ENCODE measurements at regions not wholly inside any gene's neighbourhood (a gene's known extent, or its start where the extent isn't known, plus 50 kb on each side); places are given as distances from the start of the nearest gene placed in this dataset.

- no peak for DNase-seq
Observed at GRCh38 chr4:56200275-56200674, 187.0 kb downstream of the AASDH start.

DNA sequence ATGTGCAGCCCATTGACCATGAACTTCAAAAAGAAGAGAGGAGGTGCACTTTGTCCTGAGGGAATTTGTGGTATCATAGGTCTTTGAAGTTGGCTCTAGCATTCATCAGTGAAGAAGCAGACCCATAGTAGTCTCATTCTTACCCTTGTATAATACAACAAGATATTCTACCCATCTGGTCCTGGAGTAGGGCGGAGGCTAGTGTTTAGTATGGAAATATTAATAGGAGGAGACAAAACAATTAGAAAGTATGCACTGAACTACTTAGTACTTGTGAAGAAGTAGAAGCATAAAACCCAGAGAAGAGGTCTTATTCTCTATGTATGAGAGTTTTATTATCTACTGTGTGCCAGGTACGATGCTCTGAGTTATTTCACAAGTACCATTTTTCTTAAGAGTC, 189.0 kb downstream of the AASDH start:
- no peak for DNase-seq

DNA sequence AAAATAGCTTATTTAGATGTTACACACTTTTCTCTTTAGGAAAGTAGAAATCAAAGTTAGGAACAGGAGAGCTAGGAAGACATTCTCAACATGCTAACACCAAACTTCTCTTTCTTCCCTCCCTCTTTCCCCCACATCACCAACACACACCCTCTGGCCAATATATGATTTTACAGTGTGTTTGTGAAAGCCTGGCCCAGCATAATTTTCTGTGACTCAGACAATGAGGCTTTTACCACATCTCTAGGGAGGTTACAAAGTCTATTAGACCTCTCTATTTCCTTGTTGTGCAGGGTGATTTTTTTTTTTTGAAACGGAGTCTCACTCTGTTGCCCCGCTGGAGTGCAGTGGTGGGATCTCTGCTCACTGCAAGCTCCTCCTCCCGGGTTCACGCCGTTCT, 189.9 kb downstream of the AASDH start:
- no peak for DNase-seq

- no peak for DNase-seq
Observed at GRCh38 chr4:56195025-56195424, 192.3 kb downstream of the AASDH start.

- DNase-seq = no peak
Observed at GRCh38 chr4:56191534-56191933, 195.8 kb downstream of the AASDH start.

- DNase-seq = no peak
Observed at GRCh38 chr4:56187688-56188087, 199.6 kb downstream of the AASDH start.

DNA sequence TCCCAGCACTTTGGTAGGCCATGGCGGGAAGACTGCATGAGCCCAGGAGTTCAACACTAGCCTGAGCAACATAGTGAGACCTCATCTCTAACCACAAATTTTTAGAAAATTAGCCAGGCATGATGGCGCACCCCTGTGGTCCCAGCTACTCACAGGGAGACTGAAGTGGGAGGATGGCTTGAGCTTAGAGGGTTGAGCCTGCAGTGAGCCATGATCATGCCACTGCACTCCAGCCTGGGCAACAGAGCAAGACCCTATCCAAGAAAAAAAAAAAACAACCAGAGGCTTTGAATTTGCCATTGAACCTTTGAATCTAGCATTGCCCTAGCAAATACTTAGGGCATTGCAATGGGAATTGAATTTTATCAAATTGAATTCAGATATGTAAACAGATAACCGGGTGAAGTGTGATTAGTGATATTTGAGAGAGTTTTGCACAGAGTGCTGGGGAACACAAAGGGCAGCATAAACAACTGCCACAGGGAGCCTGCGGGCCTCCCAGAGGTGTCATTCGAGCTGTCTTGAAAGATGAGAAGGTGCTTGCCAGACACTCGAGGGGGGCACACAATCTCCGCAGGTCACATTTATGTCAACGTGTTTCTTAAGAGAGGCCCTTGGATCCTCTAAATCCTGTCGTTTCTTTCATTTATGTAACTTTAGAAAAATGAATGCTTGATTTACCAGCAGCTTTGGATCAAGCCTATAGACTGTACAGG, 200.3 kb downstream of the AASDH start:
- DNase-seq = no peak

DNA sequence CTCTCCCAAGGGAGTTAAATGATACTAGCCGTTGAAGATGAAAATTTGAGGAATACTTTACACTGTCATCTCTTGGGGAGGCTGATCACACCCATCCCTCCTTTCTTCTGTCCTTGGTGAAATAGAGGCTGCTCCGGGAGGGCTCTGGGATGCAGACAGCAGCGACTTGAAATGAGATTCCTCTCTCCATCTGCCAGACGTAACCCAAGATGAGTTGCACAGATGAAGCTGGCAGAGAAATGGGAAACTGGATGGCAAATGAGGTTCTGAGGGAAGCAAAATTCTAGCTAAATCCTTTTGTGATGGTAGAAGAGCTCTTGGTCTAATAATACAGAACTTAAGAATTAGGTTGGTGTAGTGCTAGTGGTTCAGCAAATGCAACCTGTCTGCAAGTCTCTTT, 201.4 kb downstream of the AASDH start:
- no peak for DNase-seq

DNA sequence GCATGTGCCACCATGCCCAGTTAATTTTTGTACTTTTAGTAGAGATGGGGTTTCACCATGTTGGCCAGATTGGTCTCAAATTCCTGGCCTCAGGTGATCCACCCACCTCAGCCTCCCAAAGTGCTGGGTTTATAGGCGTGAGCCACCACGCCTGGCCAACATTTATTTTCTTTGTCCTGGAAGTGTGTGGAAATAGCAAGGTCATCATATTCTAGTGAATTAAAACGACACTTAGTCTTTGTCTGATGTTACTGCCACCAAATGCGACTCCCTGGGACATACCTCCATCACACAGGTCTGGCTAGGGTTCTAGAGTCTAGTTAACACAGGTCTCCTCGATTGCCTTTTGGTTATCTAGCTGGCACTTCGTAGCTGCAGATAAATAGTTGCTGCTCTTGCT, 203.1 kb downstream of the AASDH start:
- no peak for DNase-seq

- no peak for DNase-seq
Observed at GRCh38 chr4:56183344-56183959, 203.8 kb downstream of the AASDH start.

DNA sequence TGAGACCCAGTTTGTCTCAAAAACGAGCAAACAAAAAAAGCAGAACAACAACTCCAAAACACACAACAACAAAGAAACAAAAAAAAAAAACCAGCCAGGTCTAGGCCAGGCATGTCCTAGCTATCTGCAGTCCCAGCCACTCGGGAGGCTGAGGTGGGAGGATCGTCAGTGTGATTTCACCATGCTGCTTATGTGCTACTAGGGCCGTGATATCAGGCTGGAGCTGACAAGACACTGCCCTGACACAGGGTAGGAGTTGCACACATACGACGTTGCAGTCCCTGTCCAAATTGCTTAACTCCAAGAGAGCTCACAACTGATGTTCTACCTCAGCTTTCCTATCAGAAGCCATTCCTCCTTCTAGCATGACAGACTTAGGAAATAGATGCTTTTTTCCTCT, 204.9 kb downstream of the AASDH start:
- no peak for DNase-seq

GRCh38 chr4:56181140-56181953, 205.9 kb downstream of the AASDH start:
- peak; percentile 28 for DNase-seq

GRCh38 chr4:56169061-56169460, 218.2 kb downstream of the AASDH start:
- DNase-seq = no peak

DNA sequence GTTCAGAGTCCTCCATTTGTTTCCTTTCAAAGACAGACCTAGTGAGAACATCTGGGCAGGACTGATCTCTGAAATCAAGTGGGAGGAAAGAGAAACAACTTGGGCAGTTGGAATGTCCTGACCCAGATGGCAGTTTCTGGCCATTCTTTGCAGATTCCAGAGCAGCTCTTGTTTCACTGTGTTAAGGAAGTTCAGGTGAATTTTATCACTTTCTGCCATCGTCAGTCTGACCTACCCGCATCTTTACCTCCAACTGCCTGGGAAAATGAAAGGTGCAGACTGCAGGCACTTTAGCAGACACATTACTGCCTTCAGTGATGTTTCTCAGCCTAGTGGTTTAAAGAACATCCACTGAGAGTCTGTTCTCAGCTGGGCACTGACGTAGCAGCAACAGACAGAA, 216.2 kb downstream of the CEP135 start:
- DNase-seq = no peak

GRCh38 chr4:56160636-56161035, 211.9 kb downstream of the CEP135 start:
- DNase-seq = no peak

GRCh38 chr4:56158483-56158882, 209.7 kb downstream of the CEP135 start:
- no peak for DNase-seq

DNA sequence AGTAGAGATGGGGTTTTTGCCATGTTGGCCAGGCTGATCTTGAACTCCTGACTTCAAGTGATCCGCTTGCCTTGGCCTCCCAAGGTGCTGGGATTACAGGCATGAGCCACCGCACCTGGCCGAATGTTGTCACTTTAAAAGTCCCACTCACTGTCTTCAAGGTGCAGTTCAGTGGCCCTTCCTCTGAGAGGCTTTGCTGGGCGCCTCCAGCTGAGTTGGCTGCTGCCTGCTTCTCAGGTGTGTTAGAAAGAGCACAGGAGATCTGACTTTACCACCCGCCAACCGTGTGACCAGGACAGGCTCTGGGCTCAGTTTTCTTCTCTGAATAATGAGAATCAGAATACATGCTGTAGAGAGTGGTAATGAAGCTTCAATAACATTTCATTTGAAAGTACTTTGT, 207.4 kb downstream of the CEP135 start:
- no peak for DNase-seq

- no peak for DNase-seq
Observed at GRCh38 chr4:56155432-56155831, 206.7 kb downstream of the CEP135 start.

- DNase-seq = no peak
Observed at GRCh38 chr4:56149591-56149990, 200.8 kb downstream of the CEP135 start.

DNA sequence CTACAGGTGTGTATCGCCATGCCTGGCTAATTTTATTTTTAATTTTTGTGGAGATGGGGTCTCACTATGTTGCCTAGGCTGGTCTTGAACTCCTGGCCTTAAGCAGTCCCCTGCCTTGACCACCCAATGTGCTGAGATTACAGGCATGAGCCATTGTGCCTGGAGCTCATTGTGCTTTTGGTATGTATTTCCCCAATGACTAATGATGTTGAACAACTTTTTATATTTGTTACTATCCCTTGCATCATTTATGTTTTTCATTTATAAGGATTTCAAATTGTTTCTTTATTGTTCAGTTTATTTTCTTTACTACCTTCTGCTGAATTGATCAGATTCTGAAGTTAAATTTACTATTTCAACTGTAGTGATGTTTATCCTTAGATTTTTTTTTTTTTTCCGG, 199.7 kb downstream of the CEP135 start:
- no peak for DNase-seq

DNA sequence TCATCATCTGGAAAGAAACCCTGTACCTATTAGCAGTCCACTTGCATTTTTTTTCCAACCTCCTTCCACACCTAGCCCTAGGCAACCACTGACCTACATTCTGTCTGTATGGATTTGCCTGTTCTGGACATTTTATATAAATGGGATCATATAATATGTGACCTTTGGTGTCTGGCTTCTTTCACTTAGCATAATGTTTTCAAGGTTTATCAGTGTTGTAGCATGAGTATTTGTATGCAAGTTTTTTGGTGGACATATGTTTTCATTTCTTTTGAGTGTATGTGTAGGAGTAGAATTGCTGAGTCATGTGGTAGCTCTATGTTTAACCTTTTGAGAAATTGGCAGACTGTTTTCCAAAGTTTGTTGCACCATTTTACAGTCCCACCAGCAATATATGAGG, 198.6 kb downstream of the CEP135 start:
- no peak for DNase-seq

- no peak for DNase-seq
Observed at GRCh38 chr4:56146956-56147355, 198.2 kb downstream of the CEP135 start.

- no peak for DNase-seq
Observed at GRCh38 chr4:56142088-56142487, 193.3 kb downstream of the CEP135 start.

DNA sequence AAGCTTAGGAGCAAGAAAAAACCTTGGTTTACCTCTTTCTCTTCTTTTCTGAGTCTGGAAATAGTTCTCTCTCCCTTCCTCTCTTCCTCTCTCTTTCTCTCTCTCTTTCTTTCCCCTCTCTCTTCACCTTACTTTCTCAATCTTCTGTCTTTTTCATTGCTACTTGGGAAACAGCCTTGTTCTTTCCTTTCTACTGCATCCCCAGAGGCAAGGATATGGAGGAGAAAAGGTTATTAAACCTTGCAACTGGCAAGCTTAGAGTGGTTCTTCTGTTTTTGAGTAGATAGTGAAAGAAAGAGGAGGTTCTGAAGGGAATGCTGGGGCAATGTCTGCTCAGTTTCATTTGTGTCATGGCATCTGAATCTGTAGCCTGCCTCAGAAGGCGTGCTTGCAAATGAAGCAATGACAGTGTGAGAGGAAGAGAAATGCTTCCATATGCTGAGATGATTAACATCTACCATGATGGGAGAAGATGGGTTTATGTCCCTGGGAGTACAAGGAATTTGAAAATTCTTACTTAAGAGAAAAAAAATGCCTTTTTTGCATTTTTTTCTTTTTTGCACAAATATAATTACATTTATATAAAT, 190.6 kb downstream of the CEP135 start:
- DNase-seq = no peak
